CD4-positive, alpha-beta T cell treated with Interleukin-12 subunit alpha and Interleukin-12 subunit beta, for 1 hour (primary cell): ENCODE measurements at regions not wholly inside any gene's neighbourhood (a gene's known extent, or its start where the extent isn't known, plus 50 kb on each side); places are given as distances from the start of the nearest gene placed in this dataset.
"Not testable (repeated sequence)": the region's sequence is repeated elsewhere in the genome, so short reads cannot be mapped to it uniquely, and the experiment has no call there.

Experiments used
- DNase-seq: peaks from one replicate; pipeline ENCODE4 v3.0.0-alpha.2; 2020

- no peak for DNase-seq
Measured at GRCh38 chr13:83086088-83086487, 796.2 kb downstream of the SLITRK1 start.

DNA sequence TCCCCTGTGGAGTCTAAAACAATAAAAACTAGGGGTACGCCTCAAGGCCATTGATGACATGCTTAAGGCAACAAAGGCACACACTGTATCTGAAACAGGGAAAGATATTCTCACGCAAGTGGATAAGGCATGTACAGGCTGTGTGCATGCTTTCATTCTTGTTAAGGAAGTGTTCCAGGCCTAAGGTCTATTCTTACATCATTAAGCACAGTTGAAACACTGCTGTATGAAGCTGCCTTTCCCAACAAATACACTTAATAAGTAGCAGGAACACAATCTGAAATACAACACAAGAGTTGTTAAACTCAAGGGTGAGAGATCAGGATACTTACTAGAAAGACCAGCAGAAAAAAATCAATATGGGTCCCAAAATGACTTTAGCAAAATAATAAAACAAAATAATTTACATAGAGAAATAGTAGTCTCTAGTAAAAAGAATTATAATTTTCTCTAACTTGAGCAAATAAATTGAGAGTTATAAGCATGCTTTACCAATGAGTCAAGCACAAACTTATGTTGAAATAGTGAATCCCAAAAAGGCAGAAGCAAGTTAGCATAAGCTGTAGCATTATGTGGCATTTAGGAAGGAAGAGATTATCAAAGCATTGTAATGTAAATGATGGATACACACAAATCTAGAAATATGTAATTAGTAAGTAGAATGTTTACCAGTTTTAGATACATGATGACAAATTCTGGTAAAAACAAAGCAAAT is 796.9 kb downstream of the SLITRK1 start:
- DNase-seq = no peak

DNA sequence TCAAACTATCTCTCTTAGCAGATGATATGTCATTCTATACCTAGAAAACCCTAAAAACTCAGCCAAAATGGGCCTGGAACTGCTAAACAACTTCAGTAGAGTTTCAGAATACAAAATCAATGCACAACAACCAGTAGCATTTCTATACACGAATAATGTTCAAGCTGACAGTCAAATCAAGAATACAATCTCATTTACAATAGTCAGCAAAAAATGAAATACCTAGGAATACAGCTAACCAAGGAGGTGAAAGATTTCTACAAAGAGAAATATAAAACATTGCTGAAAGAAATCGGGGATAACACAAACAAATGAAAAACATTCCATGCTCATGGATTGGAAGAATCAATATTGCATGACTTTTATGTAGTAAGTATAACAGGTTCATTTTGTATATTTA is 804.8 kb downstream of the SLITRK1 start:
- no peak for DNase-seq

- DNase-seq = not testable (repeated sequence)
Measured at GRCh38 chr13:83073930-83074329, 808.3 kb downstream of the SLITRK1 start.

DNA sequence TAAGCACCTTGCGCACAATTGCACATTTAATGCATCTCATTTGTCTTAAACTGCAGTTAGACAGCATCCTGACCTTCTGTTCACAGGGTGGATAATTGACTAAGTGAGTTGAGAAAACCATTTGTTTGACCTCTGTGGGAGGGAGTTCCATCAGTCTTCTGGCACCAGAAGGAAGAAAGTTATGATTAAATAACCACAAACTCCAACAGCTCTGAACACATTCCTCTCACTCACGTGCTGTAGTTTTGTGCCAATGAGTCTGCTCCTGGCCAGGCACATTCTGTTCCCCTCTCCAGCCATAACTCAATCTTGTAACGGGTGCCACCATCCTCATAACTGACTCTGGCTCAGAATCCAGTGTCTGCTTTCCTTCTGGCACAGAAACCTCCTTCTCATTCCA is 817.2 kb downstream of the SLITRK1 start:
- DNase-seq = no peak

GRCh38 chr13:83057119-83057518 is 825.2 kb downstream of the SLITRK1 start:
- no peak for DNase-seq

DNA sequence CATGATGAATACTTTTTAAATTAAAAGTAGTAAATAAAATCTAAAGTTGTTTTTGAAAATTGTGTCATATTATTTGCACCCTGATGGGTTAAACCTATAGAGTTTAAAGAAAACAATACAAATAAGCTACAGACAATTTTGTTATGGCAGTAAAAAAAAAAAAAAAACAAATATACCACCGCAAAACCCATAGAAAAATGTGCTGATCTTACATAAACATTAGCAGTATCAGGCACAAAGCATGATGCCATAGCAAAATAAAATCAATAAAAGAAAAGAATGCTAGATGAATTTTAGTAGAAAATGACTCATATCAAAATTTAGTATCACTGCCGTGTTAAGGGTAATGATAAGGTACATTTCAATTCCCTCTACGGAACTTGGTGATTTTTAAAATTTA is 826.0 kb downstream of the SLITRK1 start:
- DNase-seq = no peak

GRCh38 chr13:83048419-83048818 is 833.9 kb downstream of the SLITRK1 start:
- DNase-seq = no peak

DNA sequence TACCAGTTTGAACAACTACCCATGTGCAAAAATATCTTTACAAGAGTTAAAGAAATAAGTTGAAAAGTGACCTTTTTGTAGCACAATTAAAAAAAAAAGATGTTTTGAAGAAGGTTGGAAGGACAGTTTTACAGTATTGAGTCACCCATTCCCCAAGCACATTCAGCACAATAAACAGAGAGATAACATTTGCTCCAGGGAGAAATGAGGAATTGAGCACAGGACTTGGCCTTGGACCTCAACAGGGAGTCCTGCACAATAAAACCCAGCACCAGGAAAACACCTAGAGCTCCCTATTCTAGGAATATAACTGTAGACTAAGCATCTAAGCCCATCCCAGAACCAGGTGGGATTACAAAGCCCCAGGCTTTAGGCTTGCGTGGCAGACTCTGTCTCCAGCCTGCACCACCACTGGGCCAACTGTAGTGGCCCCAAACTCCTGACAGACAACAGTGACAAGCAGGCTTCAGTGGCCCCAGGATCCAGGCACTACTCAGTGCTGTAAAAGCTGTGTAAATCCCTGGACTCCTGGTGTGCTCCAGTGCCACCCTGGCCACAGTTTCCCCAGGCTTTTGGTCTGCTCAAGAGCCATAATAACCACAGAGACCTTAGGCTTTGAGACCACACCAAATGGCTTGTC is 857.2 kb downstream of the SLITRK1 start:
- no peak for DNase-seq

DNA sequence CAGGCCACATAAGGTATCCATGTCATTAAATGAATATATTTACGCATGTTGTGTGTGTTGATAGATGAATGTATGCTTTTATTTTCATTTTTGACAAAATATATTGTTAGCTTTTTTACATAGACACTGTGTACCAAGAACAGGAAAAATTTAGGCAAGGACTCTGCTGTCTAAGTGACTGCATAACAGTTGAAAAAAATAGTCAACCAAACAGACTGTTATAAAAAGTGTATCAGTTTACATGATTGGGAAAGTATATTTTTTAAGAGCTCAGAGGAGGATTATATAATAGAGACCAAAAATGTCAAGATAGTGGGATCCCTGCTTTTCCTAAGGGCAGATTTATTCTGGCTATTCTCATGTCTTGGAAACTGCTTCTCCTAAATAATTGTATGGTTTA is 858.0 kb downstream of the SLITRK1 start:
- DNase-seq = no peak

- DNase-seq = no peak
Measured at GRCh38 chr13:83019986-83020385, 862.3 kb downstream of the SLITRK1 start.

GRCh38 chr13:83009987-83010386 is 872.3 kb downstream of the SLITRK1 start:
- DNase-seq = no peak

DNA sequence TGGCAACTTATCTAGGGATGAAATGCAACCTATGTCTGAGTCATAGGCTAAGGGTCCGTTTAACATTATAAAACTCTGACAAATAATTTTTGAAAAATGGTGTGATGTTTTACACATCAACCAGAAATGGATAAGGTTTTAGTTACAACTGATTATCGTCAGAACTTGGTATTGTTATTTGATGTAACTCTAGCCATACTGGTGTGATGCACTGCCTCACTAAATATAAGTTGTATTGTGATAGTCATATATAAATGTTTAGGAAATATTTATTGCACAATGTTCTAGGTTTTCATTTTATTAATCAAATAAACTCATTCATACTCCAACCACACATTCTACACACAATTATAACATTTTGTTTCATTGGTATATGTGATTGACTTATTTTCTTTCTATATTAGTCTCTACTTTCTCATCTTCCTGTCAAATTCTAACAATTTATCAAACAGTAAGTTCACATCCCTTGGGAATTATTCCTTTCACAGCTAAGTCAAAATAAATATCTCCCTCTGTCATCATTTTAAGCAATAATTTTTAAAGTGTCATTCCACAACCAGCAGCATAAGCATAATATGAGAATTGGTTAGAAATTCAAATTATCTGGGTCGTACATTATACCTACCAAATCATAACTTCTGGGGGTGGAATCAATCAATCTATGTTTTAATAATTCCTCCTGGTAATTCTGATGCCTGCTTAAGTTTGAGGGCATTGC is 873.9 kb downstream of the SLITRK1 start:
- DNase-seq = no peak

GRCh38 chr13:83007226-83007625 is 875.0 kb downstream of the SLITRK1 start:
- DNase-seq = no peak

- DNase-seq = no peak
Measured at GRCh38 chr13:83003185-83003584, 879.1 kb downstream of the SLITRK1 start.

DNA sequence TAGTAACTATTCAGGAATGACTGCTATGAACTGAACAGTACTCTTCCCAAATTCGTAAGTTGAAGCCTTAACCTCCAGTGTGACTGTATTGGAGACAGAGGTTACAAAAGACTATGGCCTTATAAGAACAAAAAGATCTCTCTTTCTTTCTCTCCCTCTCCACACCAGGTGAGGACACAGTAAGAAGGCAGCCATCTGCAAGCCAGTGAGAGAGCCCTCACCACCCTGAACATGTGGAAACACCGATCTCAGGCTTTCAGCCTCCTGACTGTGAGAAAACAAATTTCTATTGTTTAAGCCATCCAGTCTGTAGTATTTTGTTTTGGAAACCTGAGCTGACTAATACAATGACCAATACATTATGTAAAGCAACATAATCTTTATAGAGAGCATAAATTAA is 888.9 kb downstream of the SLITRK1 start:
- DNase-seq = no peak

DNA sequence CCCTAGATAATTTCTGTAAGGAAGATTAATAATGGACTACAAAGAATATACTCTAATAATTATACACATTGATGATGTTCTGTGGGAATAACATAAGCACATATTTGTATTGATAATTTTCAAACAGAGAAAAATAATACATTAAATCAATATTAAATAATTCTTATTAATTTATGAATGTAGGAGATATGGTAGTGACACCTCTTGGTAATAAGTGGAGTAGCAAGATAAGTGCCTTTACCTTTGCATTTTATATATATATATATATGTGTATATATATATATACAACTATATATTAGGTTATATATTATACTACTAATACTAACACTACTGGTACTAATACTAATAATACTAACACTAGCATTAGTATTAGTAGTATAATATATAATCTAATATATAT is 905.8 kb downstream of the SLITRK1 start:
- no peak for DNase-seq

DNA sequence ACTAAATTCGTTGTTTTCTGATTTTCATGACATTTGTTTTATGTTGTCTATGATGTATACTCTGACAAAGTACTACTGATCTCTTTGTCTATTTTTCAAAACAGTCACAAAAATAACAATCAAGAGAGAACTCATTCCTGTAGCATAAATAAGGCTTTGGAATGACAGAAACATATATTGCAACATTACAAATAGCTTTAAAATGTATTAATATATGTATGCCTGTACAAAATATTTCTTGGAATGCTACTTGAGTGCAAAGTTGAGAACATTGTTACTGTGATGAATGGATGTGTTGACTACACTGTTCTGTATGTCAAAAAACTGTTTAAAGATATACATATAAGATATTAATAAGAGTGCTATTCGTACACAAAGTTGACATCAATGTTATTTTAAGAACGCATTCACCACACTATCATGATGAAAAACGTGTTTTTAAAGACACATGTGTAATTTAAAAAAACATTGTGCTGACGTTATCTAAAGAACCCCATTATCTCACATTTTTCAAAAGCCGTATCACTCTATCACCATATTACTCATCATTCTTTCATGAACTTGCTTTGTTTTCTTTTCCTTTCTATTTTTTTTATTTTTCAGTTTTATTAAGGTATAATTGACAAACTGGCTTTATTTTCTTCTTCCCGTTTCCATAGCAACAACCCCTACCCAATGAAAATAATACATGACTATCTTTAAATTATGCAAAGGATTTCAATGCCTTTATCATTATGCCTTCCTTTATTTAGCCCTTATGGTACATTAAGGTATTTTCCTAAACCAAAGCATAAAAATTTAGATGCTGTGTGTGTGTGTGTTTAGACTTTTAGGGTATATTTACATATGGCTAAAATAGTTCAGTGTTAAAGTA is 918.8 kb downstream of the SLITRK1 start:
- no peak for DNase-seq

GRCh38 chr13:82962397-82962796 is 919.9 kb downstream of the SLITRK1 start:
- DNase-seq = no peak

DNA sequence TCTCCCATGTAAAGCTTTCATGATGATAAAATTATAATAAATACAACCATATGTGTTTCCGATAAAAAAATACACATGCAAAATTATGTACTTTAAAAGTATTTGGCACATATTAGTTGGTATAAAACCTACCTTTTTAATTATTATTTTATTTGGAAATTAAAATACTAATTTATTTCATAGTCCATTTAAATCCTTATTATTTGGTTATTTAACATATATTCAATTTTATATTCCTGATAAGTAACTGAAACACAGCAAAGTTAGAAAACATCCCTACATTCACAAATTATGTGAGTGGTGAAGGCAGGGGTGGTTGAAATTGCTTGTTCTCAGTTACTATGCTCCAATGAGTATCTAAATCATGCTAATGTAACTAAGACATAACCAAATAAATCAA is 920.5 kb downstream of the SLITRK1 start:
- DNase-seq = no peak

DNA sequence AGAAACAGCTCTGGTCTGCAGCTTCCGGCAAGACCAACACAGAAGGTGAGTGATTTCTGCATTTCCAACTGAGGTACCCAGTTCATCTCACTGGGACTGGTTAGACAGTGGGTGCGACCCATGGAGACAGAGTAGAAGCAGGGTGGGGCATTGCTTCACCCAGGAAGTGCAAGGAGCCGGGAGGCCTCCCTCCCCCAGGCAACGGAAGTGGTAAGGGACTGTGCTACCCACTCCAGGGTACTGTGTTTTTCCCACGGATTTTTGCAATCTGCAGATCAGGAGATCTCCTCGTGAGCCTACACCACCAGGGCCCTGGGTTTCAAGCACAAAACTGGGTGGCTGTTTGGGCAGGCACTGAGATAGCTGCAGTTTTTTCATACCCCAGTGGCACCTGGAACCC is 929.9 kb downstream of the SLITRK1 start:
- not testable (repeated sequence) for DNase-seq

DNA sequence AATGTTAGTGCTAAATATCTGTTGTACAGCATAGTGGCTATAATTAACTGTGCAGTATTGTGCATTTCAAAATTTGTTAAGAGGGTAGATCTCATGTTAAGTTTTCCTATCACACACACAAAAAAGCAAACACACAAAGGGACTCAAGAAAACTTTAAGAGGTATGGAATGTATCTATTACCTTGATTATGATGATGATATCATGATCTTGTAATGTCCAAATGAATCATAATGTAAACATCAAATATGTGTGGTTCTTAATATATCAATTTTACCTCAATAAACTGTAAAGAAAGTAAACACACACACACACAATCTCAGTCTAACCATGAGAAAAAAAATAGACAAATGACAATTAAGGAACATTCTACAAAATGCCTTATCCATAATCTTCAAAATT is 934.6 kb downstream of the SLITRK1 start:
- DNase-seq = no peak

GRCh38 chr13:82947191-82947621 is 935.1 kb downstream of the SLITRK1 start:
- DNase-seq = no peak
